HepG2 (cell line): ENCODE measurements at regions not wholly inside any gene's neighbourhood (a gene's known extent, or its start where the extent isn't known, plus 50 kb on each side); places are given as distances from the start of the nearest gene placed in this dataset.

Experiments used
- ATAC-seq: fragments of 200-7000 bp; cut with Tn5 transposase; 3 replicates; pipeline ENCODE4 v1.9.1; 2020; ENCODE audit warnings: mild to moderate bottlenecking, moderate library complexity
- BruUV-seq: library from RNA; stranded (reverse); fragments of 400-500 nt; replicated peaks from 2 replicates; lab custom pipeline; 2021; lab: Mats Ljungman, UMichigan
- CTCF ChIA-PET: fragments of 300-600 bp; formaldehyde crosslinking; extraction: SDS; loops from one replicate; lab custom pipeline; 2021; ENCODE audit warnings: low total read pairs, inconsistent platforms, low intra/inter-chr PET ratio; lab: Yijun Ruan, JAX
- POLR2A ChIA-PET: fragments of 350-600 bp; sonication (Branson Sonifier 250); formaldehyde crosslinking; loops from one replicate; lab custom pipeline; 2020; ENCODE audit warnings: antibody characterized with exemption, inconsistent platforms; lab: Yijun Ruan, JAX
- DNase-seq: peaks from one replicate; pipeline ENCODE4 v3.0.0-alpha.2; 2015; ENCODE audit warnings: low spot score
- FAIRE-seq: peaks from 3 replicates; lab custom pipeline; 2011; peaks lifted over from hg19 to GRCh38; lab: Jason Lieb, UNC
- H2AFZ ChIP-seq: one replicate; pipeline ENCODE4 v1.6.1; 2011; ENCODE audit warnings: low read length, inconsistent platforms
- H3K27ac ChIP-seq: fragments of 300-600 bp; 3 replicates; pipeline ENCODE4 v1.8.0; 2011; ENCODE audit warnings: mixed run types, mild to moderate bottlenecking, mixed read lengths, low read length, inconsistent platforms; ENCODE audit not compliant: insufficient read depth; ENCODE audit errors: extremely low read length
- H3K27me3 ChIP-seq, 2 experiments: fragments of 200-600 bp in 1 of 2; 2 replicates in 1 of 2; 3 replicates in 1 of 2; pipeline versions ENCODE4 v1.6.0 to v1.8.0; 2011; ENCODE audit warnings: low read length in 2 of 2, mild to moderate bottlenecking in 2 of 2, moderate library complexity in 2 of 2, inconsistent platforms in 1 of 2; ENCODE audit not compliant: insufficient read depth in 2 of 2, control insufficient read depth in 1 of 2
- H3K36me3 ChIP-seq, 2 experiments: fragments of 200-600 bp in 1 of 2; replicated peaks in 1 of 2; 2 replicates in 1 of 2; 3 replicates in 1 of 2; pipeline versions ENCODE4 v1.5.1 to v1.8.0; 2011; ENCODE audit warnings: low read length in 2 of 2, inconsistent platforms in 1 of 2; ENCODE audit not compliant: insufficient read depth in 2 of 2, control insufficient read depth in 1 of 2
- H3K4me1 ChIP-seq: 2 replicates; pipeline ENCODE4 v1.5.1; 2012; ENCODE audit warnings: low read length, inconsistent platforms; ENCODE audit not compliant: insufficient read depth
- H3K4me2 ChIP-seq: 2 replicates; pipeline ENCODE4 v1.6.0; 2011; ENCODE audit warnings: low read depth, low read length, inconsistent platforms
- H3K4me3 ChIP-seq, 3 experiments: fragments of 200-600 bp in 1 of 3; sonication (generic), shearing (Covaris generic) in 1 of 3; replicated peaks in 1 of 3; 2 replicates each; pipeline ENCODE4 v1.5.1; 2011 to 2016; ENCODE audit warnings: low read length in 3 of 3, inconsistent platforms in 2 of 3, low read depth in 2 of 3, mild to moderate bottlenecking in 2 of 3, control low read depth in 1 of 3, mixed read lengths in 1 of 3; ENCODE audit not compliant: insufficient read depth in 1 of 3
- H3K79me2 ChIP-seq: one replicate; pipeline ENCODE4 v1.6.1; 2011; ENCODE audit warnings: low read length, inconsistent platforms; ENCODE audit not compliant: insufficient read depth
- H3K9ac ChIP-seq: 2 replicates; pipeline ENCODE4 v1.6.0; 2011; ENCODE audit warnings: mild to moderate bottlenecking, low read depth, low read length, inconsistent platforms; ENCODE audit not compliant: insufficient read depth
- H3K9me3 ChIP-seq: 2 replicates; pipeline ENCODE4 v1.5.1; 2012; ENCODE audit warnings: mild to moderate bottlenecking, low read length
- H4K20me1 ChIP-seq: 2 replicates; pipeline ENCODE4 v1.6.0; 2011; ENCODE audit warnings: inconsistent platforms, mild to moderate bottlenecking, low read length, moderate library complexity; ENCODE audit not compliant: insufficient read depth
- CBX2 ChIP-seq, 2 experiments: fragments of 200-600 bp in 1 of 2; sonication (generic); formaldehyde crosslinking in 1 of 2; IDR thresholded peaks; 2 replicates each; pipeline versions ENCODE4 v1.7.0 to v1.8.1; 2018 to 2022; ENCODE audit warnings: low read depth in 2 of 2, low read length in 1 of 2, mild to moderate bottlenecking in 1 of 2, missing genetic modification reagents in 1 of 2
- JARID2 ChIP-seq: sonication (generic); formaldehyde crosslinking; IDR thresholded peaks from 2 replicates; pipeline ENCODE4 v1.8.1; 2023; ENCODE audit warnings: missing genetic modification reagents, inconsistent platforms; ENCODE audit not compliant: insufficient replicate concordance
- KIAA2018 ChIP-seq: sonication (generic); formaldehyde crosslinking; IDR thresholded peaks from 2 replicates; pipeline ENCODE4 v1.5.0; 2020; ENCODE audit warnings: mild to moderate bottlenecking, missing genetic modification reagents, borderline replicate concordance
- NR2C2 ChIP-seq: sonication (generic); formaldehyde crosslinking; IDR thresholded peaks from 2 replicates; pipeline ENCODE4 v1.4.0; 2020; ENCODE audit warnings: missing genetic modification reagents, mild to moderate bottlenecking, moderate library complexity, borderline replicate concordance
- PHF8 ChIP-seq: sonication (generic); formaldehyde crosslinking; IDR thresholded peaks from 2 replicates; pipeline ENCODE4 v1.5.0; 2020; ENCODE audit warnings: missing genetic modification reagents
- SRSF4 ChIP-seq: fragments of 200-400 bp; formaldehyde crosslinking; IDR thresholded peaks from one replicate; pipeline ENCODE4 v1.6.1; 2018; ENCODE audit warnings: mild to moderate bottlenecking, low read depth, low read length, moderate library complexity; ENCODE audit not compliant: poor library complexity, severe bottlenecking
- TAF1 ChIP-seq: sonication (generic); formaldehyde crosslinking; IDR thresholded peaks from 2 replicates; pipeline ENCODE4 v1.4.0; 2020; ENCODE audit warnings: missing genetic modification reagents
- TAF15 ChIP-seq: fragments of 200-400 bp; formaldehyde crosslinking; IDR thresholded peaks from one replicate; pipeline ENCODE4 v1.6.1; 2018; ENCODE audit warnings: mild to moderate bottlenecking, low read depth, low read length; ENCODE audit not compliant: poor library complexity, severe bottlenecking
- TBX2 ChIP-seq: sonication (generic); formaldehyde crosslinking; IDR thresholded peaks from 2 replicates; pipeline ENCODE4 v1.5.0; 2020; ENCODE audit warnings: missing genetic modification reagents, mild to moderate bottlenecking, borderline replicate concordance
- TFDP1 ChIP-seq: IDR thresholded peaks from 2 replicates; pipeline ENCODE4 v1.6.1; 2016; ENCODE audit warnings: missing compliant biosample characterization, missing genetic modification reagents, borderline replicate concordance
- ZFP1 ChIP-seq: IDR thresholded peaks from 2 replicates; pipeline ENCODE4 v1.6.1; 2016
- ZNF616 ChIP-seq: sonication (generic); formaldehyde crosslinking; IDR thresholded peaks from 2 replicates; pipeline ENCODE4 v1.5.0; 2020; ENCODE audit warnings: low read depth, mild to moderate bottlenecking, missing genetic modification reagents
- ZNF790 ChIP-seq: sonication (generic); formaldehyde crosslinking; IDR thresholded peaks from 2 replicates; pipeline ENCODE4 v1.8.0; 2022; ENCODE audit warnings: missing genetic modification reagents, mild to moderate bottlenecking, borderline replicate concordance
- WGBS: methylation state at CpG from one replicate; pipeline ENCODE4 v1.1.6; 2017; ENCODE audit warnings: low lambda C conversion rate; 5-methylcytosine and 5-hydroxymethylcytosine counted together
- in situ Hi-C: cut with HindIII; loops from 2 replicates; pipeline ENCODE4 v1.10.0; 2017; ENCODE audit warnings: low pct_unique_long_range_greater_than_20kb; ENCODE audit not compliant: extremely low pct_ligation_motif_present
- intact Hi-C: fragments of 100-400 bp; cut with micrococcal nuclease; formaldehyde crosslinking; loops from one replicate; pipeline ENCODE4 v1.10.0; 2022; ENCODE audit not compliant: unreplicated experiment
- TF ChIP-seq, protein P1 (sequence below): IDR thresholded peaks from 2 replicates; pipeline ENCODE4 v1.6.1; 2016; ENCODE audit warnings: missing biosample characterization, missing genetic modification reagents, low read depth

- in situ Hi-C loops (no loop called here), intact Hi-C loops (no loop called here)
- Histone ChIP-seq H3K4me3 (no peak overlapping the region), H3K27me3 (no peaks in the 10 kb centered on the region), H3K9me3 (no peaks in the 10 kb centered on the region), H3K36me3 (no peaks in the 10 kb centered on the region), H3K27ac (no peak overlapping the region), H3K4me2 (no peak overlapping the region), H3K79me2 (no peaks in the 10 kb centered on the region), H3K4me1 (no peaks in the 10 kb centered on the region), H4K20me1 (no peaks in the 10 kb centered on the region), H3K9ac (no peak overlapping the region), H2AFZ (no peak overlapping the region)
- WGBS = under 1% methylated on average over 5 of the region's 5 CpGs
- no peak for DNase-seq
- POLR2A ChIA-PET = no interaction called here
- no peak for ATAC-seq
- CTCF ChIA-PET = no interaction called here
- no TSS peak for BruUV-seq
- no peak for FAIRE-seq
- TF ChIP-seq TAF15 (no peak), TBX2 (CRISPR knock-in tag) (no peak), JARID2 (no peak), NR2C2 (CRISPR knock-in tag) (no peak), CBX2 (IDR thresholded peaks at IDR 0.05; ENCODE audit: low read depth, low read length) (no peak), CBX2 (CRISPR knock-in tag; IDR thresholded peaks at IDR 0.05; ENCODE audit: low read depth) (no peak), KIAA2018 (CRISPR knock-in tag) (no peak), ZFP1 (CRISPR knock-in tag) (no peak), TAF1 (CRISPR knock-in tag) (no peak), PHF8 (CRISPR knock-in tag) (no peak), TFDP1 (CRISPR knock-in tag) (no peak), SRSF4 (no peak), ZNF616 (CRISPR knock-in tag) (no peak), ZNF790 (CRISPR knock-in tag) (no peak)
- TF ChIP-seq, protein P1, sequence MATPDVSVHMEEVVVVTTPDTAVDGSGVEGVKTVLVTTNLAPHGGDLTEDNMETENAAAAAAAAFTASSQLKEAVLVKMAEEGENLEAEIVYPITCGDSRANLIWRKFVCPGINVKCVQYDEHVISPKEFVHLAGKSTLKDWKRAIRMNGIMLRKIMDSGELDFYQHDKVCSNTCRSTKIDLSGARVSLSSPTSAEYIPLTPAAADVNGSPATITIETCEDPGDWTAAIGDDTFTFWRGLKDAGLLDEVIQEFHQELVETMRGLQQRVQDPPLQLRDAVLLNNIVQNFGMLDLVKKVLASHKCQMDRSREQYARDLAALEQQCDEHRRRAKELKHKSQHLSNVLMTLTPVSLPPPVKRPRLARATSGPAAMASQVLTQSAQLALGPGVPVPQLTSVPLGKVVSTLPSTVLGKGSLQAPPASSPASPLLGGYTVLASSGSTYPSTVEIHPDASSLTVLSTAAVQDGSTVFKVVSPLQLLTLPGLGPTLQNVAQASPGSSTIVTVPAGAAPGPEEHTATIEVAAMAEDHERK (CRISPR knock-in tag) = no peak
Observed at GRCh38 chr3:102712896-102713295, 278.1 kb downstream of the ZPLD1 start.
